ENCODE measurements at regions not wholly inside any gene's neighbourhood (a gene's known extent, or its start where the extent isn't known, plus 50 kb on each side); places are given as distances from the start of the nearest gene placed in this dataset.

DNA sequence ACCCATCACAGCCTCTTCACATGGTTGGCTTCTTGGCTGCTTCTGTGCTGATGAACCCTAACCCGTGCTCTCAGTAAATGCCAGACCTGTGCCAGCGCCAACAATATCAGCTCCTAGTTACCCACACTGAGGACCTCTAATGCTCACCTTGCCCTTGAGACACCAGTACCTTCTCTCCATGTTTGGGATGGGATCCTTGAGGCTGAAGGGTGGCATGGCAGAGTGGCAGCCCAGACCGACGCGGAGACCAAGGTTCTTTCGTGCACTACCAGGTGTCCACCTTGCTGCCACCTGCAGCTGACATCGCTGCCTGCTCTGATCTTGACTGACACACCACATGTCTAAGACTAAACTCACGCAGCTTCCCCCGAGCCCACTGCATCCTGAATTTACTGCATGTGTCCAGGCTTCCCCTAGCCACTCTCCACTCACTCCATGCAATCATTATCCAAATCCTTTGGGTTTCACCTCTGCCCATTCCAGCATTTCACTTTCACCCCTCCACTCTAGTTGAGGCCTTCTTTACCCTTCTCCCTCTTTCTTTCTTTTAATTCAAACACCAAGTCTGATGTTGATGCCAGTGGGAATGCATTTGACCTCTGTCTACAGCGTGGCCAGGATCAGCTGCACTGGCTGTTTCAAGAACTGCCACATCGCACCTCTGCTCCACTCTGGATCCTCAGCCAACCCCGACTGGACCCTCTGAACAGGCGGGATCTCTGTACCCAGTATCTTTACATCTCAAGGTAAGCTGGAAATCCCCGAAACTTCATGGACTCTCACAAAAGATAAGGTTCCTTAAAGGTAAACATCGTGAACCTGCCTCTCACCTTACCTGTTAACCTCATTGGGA lies 294.9 kb downstream of the GLRX3 start:
- no peak for DNase-seq (ENCODE audit: low read depth)

DNA sequence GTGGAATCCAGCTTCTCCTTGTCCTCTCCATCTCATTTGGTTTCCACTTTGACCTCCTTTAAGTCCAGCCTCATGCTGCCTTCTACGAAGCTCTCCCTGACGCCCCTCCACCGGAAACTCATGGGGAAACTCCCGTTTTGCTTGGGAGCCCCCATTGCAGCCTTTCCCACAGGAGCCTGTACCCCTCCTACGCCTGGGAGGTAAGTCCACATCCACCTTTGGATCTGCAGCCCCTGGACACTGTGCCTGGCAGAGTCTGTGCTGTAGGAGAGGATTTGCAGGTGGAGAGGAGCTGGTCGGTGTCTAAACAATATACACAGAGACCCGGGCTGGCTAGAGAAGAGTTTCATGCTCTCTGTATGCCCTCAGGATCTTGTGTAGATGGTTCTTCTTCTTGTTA lies 296.1 kb downstream of the GLRX3 start:
- DNase-seq (ENCODE audit: low read depth) = no peak

DNA sequence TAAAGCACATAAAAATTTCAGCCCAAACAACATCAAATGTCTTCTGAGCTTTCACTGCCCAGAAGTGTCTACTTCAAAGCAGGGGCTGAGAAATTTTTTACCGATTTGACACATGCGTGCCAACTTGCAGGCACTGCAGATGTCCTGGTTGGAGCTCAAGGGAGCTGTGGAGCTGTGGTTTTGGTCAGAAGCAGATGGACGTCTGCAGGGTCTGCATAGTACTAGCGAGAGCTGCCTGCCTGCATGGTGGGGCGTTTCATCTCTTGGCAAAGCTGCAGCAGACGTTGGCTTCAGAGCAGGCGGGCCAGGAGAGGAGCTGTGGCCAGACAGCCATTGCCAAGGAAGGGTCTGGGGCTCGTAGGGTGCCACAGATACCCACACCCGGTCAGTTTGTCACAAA lies 296.7 kb downstream of the GLRX3 start:
- no peak for DNase-seq (ENCODE audit: low read depth)

DNA sequence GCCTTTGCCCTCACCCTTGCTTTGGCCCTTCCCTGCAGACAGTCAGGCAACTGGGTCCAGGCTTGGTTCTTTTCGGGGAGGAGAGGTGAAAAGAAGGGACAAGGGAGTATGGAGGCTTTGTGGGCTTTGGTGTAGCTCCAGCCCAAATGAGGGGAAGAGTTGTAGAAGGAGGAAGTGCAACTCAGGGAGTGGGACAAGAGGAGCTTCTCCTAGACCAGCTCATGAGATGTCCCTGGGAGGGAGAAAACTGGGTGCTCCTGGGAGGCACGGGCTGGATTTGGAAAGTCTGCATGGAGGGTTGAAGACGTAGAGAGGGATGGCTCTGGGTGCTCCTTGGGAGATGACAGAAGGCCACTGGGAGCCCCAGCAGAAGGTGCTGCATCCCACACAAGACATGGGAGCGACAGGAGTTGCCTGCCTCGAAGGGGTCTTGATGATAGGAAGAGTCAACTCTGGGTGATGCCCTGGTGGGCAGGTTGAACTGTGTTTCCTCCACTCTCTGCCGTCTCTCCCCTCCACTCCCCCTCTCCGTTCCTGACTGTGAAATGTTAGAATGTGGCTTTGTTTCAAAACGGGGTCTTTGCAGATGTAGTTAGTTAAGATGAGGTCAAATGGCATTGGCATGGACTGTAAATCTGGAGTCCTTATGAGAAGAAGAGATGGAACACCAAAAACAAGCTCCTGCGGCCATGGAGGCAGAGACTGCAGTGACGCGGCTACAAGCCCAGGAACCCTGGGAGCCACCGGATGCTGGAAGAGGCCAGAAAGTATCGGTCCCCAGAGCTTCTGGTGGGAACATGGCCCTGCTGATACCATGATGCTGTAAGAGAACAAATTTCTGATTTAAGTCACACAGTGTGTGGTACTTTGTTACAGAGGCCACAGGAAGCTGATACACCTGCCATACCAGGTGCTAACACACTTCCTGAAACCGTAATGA lies 298.5 kb downstream of the GLRX3 start:
- no peak for DNase-seq (ENCODE audit: low read depth)

DNA sequence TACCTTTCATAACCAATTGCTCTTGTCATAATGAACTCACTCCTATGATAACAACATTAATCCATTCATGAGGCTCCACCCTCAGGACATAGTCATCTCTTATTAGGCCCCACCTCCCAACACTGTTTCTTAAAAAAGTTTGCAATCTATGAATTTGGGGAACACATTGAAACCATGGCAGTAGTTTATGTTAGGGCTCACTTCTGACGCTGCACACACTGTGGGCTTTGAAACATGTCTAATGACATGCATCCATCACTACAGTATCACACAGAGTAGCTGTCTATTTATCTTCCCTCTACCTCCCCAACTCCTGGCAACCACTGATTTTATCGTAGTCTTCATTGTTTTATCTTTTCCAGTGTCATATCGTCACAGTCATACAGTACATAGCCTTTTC lies 299.8 kb downstream of the GLRX3 start:
- no peak for DNase-seq (ENCODE audit: low read depth)

DNA sequence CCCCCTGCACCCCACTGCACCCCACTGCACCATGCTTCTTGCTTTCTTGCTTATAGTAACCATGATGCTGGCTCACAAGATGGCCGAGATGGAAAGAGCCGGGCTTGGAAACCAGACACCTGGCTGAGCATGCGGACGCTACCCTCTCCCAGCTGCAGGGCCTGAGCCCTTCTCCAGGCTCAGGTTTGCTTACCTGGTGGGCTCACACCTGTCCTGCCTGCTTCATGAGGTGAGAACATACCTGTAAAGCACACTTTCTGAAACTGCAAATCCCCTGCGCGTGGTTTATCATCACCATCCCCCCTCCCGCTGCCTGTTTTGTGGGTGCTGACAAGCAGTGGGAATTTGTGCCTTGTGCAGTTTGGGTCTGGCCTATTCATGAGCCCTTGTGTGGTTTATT lies 302.7 kb downstream of the GLRX3 start:
- no peak for DNase-seq (ENCODE audit: low read depth)

DNA sequence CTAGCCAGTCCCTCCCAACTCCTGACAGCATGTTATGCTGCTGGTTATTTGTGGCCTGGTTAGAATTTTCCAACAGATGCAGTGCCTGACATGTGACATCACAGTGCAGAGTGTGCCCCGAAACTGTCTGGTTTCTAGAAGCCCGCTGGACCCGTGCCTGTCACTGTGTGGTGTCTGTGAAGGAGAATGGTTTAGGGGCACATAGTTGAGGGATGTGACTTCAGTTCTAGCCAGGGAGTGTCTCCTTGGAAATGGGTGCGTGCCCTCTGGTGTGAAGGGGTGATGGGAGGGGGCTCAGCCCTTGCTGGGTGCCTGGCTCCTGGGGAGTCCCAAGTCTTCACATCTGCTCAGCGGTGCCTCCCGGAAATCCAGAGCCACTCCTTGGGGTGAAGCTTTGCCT lies 303.6 kb downstream of the GLRX3 start:
- no peak for DNase-seq (ENCODE audit: low read depth)

DNA sequence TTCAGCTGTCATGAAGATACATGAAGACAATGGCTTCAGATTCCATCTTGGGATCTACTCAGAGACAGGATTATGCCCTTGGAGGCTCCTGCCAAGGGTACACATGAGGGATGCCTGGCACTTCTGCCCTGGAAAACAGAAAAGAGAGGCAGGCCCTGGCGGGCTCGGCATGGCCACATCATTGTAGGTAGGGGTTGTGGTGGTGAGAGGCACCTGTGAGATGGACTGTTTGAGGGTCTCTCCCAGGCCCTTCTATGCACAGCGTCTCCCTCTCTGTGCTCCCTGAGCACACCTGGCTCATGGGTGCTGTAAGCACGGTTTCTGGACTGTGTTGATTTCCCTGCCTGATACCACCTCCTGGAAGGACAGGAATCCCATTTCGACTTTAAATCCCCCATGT lies 304.3 kb downstream of the GLRX3 start:
- no peak for DNase-seq (ENCODE audit: low read depth)

DNA sequence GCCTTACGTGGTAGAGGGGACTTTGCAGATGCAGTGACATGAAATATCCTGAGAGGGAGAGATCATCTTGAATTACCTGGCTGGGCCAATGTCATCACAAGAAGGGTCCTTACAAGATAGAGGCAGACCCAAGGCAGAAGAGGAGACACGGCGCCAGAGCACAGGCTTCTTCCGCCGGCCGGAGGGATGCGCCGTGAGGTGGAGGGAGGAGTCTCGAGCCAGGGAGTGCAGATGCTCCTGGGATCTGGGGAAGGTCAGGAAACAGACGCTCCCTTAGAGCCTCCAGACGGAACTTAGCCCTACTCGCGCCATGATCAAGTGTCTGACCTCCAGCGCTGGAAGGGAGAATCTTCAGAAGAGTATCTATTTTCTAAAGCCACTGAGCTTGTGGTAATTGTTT lies 304.8 kb downstream of the GLRX3 start:
- no peak for DNase-seq (ENCODE audit: low read depth)

DNA sequence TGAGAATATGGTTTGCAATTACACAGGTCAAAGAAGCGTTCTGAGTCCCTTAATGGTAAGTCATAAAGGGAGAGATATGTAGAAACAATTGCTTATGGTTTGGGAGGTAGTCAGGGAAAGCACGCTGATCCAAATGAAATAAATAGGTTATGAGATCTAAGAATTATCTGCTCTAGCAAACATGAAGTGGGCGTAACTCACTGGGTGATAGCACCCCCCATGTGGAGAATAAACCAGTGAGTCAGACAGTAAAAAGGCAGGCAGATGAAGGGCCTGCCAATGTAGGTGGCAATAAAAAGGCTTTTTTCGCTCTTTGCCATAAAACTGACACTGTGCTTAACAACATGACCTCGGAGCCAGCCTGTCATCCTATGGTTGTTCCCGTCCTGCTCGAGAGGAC lies 306.9 kb downstream of the GLRX3 start:
- DNase-seq (ENCODE audit: low read depth) = no peak

DNA sequence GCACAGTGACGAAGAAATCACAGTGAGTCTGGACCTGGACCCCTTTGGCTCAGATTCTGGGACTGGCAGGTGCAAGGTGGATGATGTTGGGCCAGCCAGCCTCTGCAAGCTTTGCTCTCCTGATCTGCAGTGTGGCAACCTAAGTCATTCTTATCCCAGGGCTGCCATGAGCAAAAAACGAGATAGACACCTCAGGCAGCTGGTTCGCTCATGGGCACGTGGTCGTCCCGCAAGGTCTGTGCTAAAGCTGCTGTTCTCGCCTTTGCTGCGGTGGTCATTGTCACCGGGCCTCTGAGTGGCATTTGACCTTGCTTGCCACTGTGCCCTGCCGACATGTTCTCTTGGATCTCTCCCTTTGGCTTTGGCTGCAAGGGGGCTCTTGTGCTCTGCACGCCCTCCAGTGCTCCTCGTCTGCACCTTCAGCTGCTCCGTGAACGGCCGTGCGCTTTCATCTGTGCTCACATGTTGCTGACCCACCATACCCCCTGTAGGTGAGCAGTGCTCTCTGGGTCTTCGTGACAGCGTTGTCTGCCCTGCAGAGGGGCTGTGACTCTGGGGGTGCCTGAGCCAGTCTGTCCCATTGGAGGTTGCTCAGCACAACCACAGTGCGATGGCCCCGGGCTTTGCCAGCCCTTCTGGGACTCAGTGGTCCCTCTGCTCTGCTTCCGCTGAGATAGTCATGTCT lies 317.0 kb downstream of the GLRX3 start:
- no peak for DNase-seq (ENCODE audit: low read depth)

DNA sequence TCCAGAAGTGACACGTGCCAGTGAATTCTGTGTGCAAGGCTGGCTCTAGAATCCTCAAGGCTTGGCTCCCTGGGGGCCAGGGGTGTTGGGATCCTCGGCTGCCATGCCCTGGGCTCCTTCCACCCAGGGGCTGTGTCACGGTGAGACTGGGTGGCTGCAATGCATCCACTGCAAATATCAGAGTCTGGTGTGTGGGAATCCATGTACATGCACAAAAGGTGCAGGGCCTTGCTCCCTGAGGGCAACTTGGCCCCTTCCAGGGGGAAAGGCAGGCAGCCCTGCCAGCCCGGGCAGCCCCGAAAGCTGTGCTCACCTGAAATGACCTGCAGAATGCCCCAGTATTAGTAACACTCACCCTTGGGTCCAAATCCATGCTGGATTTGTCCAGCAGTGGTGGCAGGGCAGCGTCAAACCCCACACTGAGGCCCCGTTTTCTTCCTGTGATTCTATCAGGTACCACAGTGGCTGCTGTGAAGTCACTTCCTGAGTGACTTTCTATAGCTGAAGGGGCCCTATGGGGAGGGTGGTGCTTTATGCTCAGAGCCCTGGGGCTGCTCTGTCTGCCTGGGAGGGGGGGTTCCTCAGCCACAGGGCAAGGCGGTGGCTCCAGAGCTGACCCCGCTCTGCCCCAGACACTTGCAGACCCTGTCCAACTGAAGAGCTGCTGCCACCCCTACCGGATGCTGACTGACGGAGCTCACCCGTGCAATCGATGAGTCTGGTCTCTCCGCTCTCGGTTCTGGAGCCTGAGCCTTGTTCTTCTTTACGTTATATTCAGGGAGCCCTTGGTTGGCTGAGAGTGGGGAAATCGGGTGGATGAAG lies 317.7 kb downstream of the GLRX3 start:
- no peak for DNase-seq (ENCODE audit: low read depth)

DNA sequence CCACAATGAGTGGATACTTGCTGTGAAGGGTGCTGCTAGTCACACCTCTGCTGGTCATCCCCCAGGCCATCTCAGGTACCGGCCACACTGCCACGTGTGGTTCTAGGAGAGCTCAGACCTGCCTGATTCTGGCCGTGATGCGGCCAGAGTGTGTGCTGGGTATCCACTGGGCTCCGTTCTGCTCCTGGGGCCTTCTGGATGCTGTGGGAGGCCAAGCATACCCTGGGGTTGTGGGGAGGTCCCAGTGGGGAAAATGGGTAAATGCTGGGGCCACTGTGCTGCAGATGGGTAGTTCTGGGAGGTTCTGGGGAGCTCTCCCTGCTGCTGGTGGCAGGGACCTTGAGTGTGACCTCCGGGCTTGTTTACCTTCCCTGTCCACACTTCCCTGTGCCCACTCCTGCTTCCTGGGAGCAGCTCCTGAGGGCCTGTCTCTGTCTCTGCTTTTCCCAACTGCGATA lies 318.4 kb downstream of the GLRX3 start:
- DNase-seq (ENCODE audit: low read depth) = no peak

DNA sequence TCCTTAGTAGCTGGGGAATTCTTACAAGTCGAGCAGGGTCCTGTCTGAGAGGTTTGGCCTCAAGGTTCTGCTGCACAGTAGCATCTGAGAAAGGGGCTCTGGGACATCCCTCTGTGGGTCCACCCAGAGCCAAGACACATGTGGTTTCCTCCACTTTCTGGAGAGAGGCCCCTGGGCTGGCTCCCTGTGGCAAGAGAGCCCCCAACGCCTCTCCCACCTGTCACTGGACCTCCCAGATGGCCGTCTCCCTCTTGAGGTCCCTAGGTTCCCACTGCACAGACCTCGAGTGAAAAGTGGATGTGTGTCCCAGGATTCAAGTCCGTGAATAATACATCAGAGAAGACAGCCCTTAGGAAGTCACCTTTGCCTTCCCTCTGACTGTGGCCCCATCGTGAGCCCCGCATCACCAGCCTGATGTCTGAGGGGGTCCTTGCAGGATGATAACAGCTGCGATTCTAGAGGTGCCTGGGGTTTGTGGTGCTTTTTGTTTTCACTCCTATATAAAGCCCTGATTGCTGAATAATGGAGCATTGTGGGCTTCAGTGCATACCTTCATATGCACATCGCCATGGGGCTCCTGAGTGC lies 319.0 kb downstream of the GLRX3 start:
- DNase-seq (ENCODE audit: low read depth) = no peak

DNA sequence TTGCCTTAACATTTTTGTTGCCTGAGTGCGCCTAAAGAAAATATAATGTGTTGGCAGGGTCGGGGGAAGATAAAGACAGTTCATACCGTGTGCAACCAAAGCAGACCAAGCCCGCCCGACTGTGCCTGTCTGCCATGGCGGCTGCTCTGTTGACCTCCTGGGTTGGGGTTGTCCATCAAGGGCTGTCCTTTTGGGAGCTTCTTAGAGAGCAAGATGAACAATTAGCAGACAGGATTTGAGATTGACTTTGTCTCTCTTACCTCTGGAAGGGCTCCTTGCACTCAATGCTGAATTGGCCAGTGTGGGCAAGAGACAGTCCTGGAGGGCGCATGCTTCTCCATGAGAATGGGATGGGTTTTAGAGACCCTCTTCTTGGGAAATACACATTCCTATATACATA lies 319.6 kb downstream of the GLRX3 start:
- DNase-seq (ENCODE audit: low read depth) = no peak

DNA sequence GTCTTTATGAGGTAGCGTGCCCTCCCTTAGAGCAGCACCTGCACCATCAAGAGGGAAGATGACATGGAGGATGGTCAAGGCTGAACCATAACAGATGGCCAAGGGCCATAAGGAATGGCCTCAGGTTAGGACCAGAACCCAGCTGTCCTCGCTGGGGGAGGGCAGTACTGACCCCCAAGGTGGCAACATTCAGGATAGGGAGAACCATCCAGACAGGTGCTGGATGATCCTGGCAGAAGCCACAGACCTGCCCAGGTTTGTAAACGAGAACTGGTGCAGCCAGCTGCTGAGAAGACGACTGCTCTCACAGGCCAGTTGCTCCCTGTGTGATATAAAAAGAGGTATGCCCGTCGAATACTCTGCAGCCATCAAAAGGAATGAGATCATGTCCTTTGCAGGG lies 320.4 kb downstream of the GLRX3 start:
- no peak for DNase-seq (ENCODE audit: low read depth)

DNA sequence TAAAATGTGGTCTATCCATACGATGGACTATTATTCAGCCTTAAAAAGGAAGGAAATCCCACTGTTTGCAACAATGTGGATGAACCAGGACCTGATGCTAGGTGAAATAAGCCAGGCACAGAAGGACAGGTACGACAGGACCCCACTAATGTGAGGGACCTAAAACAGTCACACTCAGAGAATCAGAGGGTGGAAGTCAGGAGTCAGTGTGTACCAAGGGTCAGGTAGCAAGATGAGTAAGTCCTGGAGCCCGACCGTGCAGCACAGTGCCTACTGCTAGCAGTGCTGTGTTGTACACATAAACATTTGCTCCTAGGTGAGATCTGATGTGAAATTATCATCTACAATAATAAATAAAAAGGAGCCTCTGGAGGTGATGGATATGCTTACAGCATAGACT lies 322.3 kb downstream of the GLRX3 start:
- DNase-seq (ENCODE audit: low read depth) = no peak

DNA sequence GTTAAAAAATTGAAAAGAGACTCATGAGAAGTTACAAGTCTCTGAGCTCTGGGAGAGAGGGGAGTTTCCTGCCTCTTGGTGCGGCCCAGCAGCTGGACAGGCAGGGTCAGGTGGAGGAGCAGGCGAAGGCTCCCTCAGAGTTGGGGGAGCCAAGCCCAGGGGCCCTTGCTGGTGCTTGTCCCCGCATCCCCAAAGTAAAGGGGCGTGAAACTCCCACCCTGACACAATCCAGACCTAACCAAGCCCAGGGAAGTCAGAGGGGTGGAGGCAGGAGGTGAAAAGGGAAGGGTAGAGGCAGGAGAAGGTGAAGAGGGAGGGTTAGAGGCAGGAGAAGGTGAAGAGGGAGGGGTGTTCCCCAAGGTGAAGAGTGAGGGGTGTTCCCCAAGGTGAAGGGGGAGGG lies 322.8 kb downstream of the GLRX3 start:
- no peak for DNase-seq (ENCODE audit: low read depth)

DNA sequence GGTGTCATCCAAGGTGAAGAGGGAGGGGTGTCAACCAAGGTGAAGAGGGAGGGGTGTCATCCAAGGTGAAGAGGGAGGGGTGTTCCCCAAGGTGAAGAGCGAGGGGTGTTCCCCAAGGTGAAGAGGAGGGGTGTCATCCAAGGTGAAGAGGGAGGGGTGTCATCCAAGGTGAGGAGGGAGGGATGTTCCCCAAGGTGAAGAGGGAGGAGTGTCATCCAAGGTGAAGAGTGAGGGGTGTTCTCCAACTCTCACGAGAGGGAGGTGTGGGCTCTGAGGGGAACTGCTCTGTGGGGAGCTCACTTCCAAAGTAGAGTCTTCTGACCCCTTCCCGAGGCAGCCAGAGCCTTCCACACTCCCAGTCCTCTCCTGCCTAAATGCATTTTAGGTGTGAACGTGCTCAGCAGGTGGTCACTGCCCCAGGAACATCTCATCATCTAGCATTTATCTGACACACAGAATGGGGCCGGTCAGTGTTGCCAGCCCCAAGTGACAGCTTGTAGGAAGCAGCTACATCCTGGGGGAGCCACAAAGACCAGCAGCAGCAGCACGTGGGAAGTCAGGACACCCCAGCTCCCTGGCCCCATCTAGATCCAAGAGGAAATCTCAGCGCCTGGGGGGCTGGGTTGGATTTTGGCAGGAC lies 323.8 kb downstream of the GLRX3 start:
- DNase-seq (ENCODE audit: low read depth) = no peak

DNA sequence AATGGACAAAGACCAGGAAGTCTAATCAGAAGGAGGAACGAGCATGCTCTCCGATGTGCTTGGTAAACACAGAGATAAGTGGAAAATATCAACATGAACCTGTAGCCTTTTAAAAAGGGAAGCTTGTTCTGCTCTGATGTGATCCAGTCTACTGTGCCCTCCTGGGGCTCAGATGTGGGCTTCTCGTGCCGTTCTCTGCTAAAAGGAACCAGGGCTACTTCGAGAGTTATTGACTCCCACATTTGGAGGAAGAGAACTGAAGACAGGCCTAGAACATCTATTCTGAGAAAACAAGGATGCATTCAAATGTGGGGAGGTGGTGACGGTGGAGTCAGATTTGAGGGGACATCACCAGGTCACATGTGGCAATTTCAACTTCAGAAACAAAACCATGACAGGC lies 325.4 kb downstream of the GLRX3 start:
- DNase-seq (ENCODE audit: low read depth) = no peak

All from fibroblast of gingiva (primary cell).